ENCODE measurements at regions not wholly inside any gene's neighbourhood (a gene's known extent, or its start where the extent isn't known, plus 50 kb on each side); places are given as distances from the start of the nearest gene placed in this dataset.

DNA sequence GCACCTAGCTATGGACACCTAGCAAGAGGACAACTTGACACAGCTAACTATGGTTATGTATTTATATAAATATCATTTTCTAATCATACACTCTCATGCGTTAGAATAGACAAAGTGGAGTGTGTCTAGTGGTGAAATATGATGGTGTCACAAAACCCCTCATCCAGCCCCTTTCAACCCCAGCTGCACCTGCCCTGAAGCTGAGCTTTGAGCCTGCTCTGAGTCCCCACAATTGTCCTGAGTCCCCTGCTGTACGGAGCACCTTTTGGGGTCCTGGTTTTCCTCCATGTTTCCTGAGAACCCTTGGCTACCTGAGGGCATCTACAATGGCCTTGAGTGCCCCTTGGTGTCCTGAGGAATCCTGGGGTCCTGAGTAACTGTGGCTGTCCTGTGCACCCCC lies 1072.8 kb downstream of the TMEM121 start:
- TF ChIP-seq ZFP3 (CRISPR knock-in tag; IDR thresholded peaks at IDR 0.05) (no peak), ZNF70 (CRISPR knock-in tag; IDR thresholded peaks at IDR 0.05) (no peak), ZC3H10 (CRISPR knock-in tag; IDR thresholded peaks at IDR 0.05) (no peak), ZFP30 (CRISPR knock-in tag; IDR thresholded peaks at IDR 0.05) (no peak), SNAI2 (CRISPR knock-in tag; IDR thresholded peaks at IDR 0.05) (no peak), TOX (CRISPR knock-in tag; IDR thresholded peaks at IDR 0.05; ENCODE audit: borderline replicate concordance) (no peak), ARNTL (CRISPR knock-in tag; IDR thresholded peaks at IDR 0.05; ENCODE audit: borderline replicate concordance, low read depth) (no peak), OSR1 (CRISPR knock-in tag; IDR thresholded peaks at IDR 0.05) (no peak), RARB (CRISPR knock-in tag; IDR thresholded peaks at IDR 0.05) (no peak)
- TF ChIP-seq, protein P1, sequence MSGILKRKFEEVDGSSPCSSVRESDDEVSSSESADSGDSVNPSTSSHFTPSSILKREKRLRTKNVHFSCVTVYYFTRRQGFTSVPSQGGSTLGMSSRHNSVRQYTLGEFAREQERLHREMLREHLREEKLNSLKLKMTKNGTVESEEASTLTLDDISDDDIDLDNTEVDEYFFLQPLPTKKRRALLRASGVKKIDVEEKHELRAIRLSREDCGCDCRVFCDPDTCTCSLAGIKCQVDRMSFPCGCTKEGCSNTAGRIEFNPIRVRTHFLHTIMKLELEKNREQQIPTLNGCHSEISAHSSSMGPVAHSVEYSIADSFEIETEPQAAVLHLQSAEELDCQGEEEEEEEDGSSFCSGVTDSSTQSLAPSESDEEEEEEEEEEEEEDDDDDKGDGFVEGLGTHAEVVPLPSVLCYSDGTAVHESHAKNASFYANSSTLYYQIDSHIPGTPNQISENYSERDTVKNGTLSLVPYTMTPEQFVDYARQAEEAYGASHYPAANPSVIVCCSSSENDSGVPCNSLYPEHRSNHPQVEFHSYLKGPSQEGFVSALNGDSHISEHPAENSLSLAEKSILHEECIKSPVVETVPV (CRISPR knock-in tag; IDR thresholded peaks at IDR 0.05), result no peak
